GM19328 (cell line): ENCODE measurements at regions not wholly inside any gene's neighbourhood (a gene's known extent, or its start where the extent isn't known, plus 50 kb on each side); places are given as distances from the start of the nearest gene placed in this dataset.
A peak's percentile ranks its signal among the peaks of the same experiment; 100 is the strongest.

Experiments used
- ATAC-seq: cut with Tn5 transposase; IDR thresholded peaks from one replicate; pipeline ENCODE4 v1.9.1; 2021; ENCODE audit warnings: mild to moderate bottlenecking, moderate library complexity; ENCODE audit not compliant: unreplicated experiment

GRCh38 chr2:38509947-38510326 lies 92.8 kb downstream of the HNRNPLL start:
- no peak for ATAC-seq

- ATAC-seq = no peak
Observed at GRCh38 chr2:38509314-38509946, 93.3 kb downstream of the HNRNPLL start.

- no peak for ATAC-seq
Observed at GRCh38 chr2:38508311-38509039, 94.3 kb downstream of the HNRNPLL start.

GRCh38 chr2:38507712-38508111 lies 95.0 kb downstream of the HNRNPLL start:
- ATAC-seq = no peak

GRCh38 chr2:38505779-38506178 lies 96.9 kb downstream of the HNRNPLL start:
- ATAC-seq = no peak

- no peak for ATAC-seq
Observed at GRCh38 chr2:38504169-38504568, 98.6 kb downstream of the HNRNPLL start.

GRCh38 chr2:38502107-38502506 lies 100.6 kb downstream of the HNRNPLL start:
- no peak for ATAC-seq

GRCh38 chr2:38500283-38500634 lies 102.5 kb downstream of the HNRNPLL start:
- ATAC-seq = no peak

- no peak for ATAC-seq
Observed at GRCh38 chr2:38499548-38500282, 103.0 kb downstream of the HNRNPLL start.

GRCh38 chr2:38498045-38498481 lies 104.7 kb downstream of the HNRNPLL start:
- no peak for ATAC-seq

GRCh38 chr2:38497670-38498037 lies 105.1 kb downstream of the HNRNPLL start:
- ATAC-seq = no peak

GRCh38 chr2:38496927-38497669 lies 105.6 kb downstream of the HNRNPLL start:
- ATAC-seq = no peak

- ATAC-seq = no peak
Observed at GRCh38 chr2:38495880-38496279, 106.8 kb downstream of the HNRNPLL start.

GRCh38 chr2:38494394-38494793 lies 108.3 kb downstream of the HNRNPLL start:
- ATAC-seq = no peak

- ATAC-seq = no peak
Observed at GRCh38 chr2:38492042-38492615, 110.6 kb downstream of the HNRNPLL start.

- no peak for ATAC-seq
Observed at GRCh38 chr2:38491436-38491835, 111.3 kb downstream of the HNRNPLL start.

- no peak for ATAC-seq
Observed at GRCh38 chr2:38489846-38490245, 112.8 kb upstream of the ATL2 start.

GRCh38 chr2:38487852-38488251 lies 110.8 kb upstream of the ATL2 start:
- no peak for ATAC-seq

GRCh38 chr2:38486213-38487026 lies 109.3 kb upstream of the ATL2 start:
- ATAC-seq = no peak

- peak; percentile 70 for ATAC-seq
Observed at GRCh38 chr2:38485734-38486133, 108.7 kb upstream of the ATL2 start.
